Calu3 (cell line): ENCODE measurements at regions not wholly inside any gene's neighbourhood (a gene's known extent, or its start where the extent isn't known, plus 50 kb on each side); places are given as distances from the start of the nearest gene placed in this dataset.
"Not testable (repeated sequence)": the region's sequence is repeated elsewhere in the genome, so short reads cannot be mapped to it uniquely, and the experiment has no call there.

Experiments used
- BruUV-seq: library from RNA; stranded (reverse); fragments of 400-500 nt; replicated peaks from 2 replicates; lab custom pipeline; 2021; lab: Mats Ljungman, UMichigan
- CTCF ChIA-PET: fragments of 300-600 bp; sonication (Branson Sonifier 250); formaldehyde crosslinking; loops from one replicate; lab custom pipeline; 2022; ENCODE audit warnings: antibody characterized with exemption; lab: Charles Lee
- DNase-seq: peaks from one replicate; pipeline ENCODE4 v3.0.0; 2022
- H3K27ac Mint-ChIP-seq: one replicate; pipeline ENCODE4 v1.8.0; 2022; ENCODE audit warnings: mixed read lengths; ENCODE audit not compliant: unreplicated experiment
- H3K27me3 Mint-ChIP-seq: one replicate; pipeline ENCODE4 v1.8.0; 2022; ENCODE audit warnings: mixed read lengths; ENCODE audit not compliant: unreplicated experiment
- H3K36me3 Mint-ChIP-seq: one replicate; pipeline ENCODE4 v1.8.0; 2022; ENCODE audit warnings: mild to moderate bottlenecking, moderate library complexity, mixed read lengths; ENCODE audit not compliant: insufficient read depth, unreplicated experiment
- H3K4me1 Mint-ChIP-seq: one replicate; pipeline ENCODE4 v1.8.0; 2022; ENCODE audit warnings: mild to moderate bottlenecking, low read depth, mixed read lengths; ENCODE audit not compliant: unreplicated experiment
- H3K4me3 Mint-ChIP-seq: one replicate; pipeline ENCODE4 v1.8.0; 2022; ENCODE audit warnings: mild to moderate bottlenecking, low read depth, moderate library complexity, mixed read lengths; ENCODE audit not compliant: unreplicated experiment
- H3K9me3 Mint-ChIP-seq: one replicate; pipeline ENCODE4 v1.8.0; 2022; ENCODE audit warnings: low read depth, mixed read lengths; ENCODE audit not compliant: unreplicated experiment
- CTCF ChIP-seq: fragments of 200-600 bp; IDR thresholded peaks from one replicate; pipeline ENCODE4 v1.8.0; 2022; ENCODE audit warnings: antibody characterized with exemption; ENCODE audit not compliant: unreplicated experiment
- intact Hi-C: fragments of 100-400 bp; cut with micrococcal nuclease; formaldehyde crosslinking; loops from one replicate; pipeline ENCODE4 v1.10.0; 2022; ENCODE audit not compliant: unreplicated experiment

GRCh38 chr9:85863875-85864274 lies 77.1 kb upstream of the NAA35 start:
- CTCF ChIA-PET = no interaction called here
- no peaks in the 10 kb centered on the region for H3K36me3 Mint-ChIP-seq
- intact Hi-C loops = no loop called here
- peaks cover 12% of the 10 kb centered on the region for H3K4me1 Mint-ChIP-seq
- H3K4me3 Mint-ChIP-seq = no peak overlapping the region
- no peaks in the 10 kb centered on the region for H3K27me3 Mint-ChIP-seq
- no peak for TF ChIP-seq CTCF
- no peak overlapping the region for H3K27ac Mint-ChIP-seq
- no peaks in the 10 kb centered on the region for H3K9me3 Mint-ChIP-seq
- BruUV-seq = no TSS peak
- DNase-seq = no peak

GRCh38 chr9:85871008-85871407 lies 69.9 kb upstream of the NAA35 start:
- DNase-seq = no peak
- intact Hi-C loops = no loop called here
- CTCF ChIA-PET = no interaction called here
- no peak overlapping the region for H3K27ac Mint-ChIP-seq
- BruUV-seq = no TSS peak
- no peak for TF ChIP-seq CTCF
- no peaks in the 10 kb centered on the region for H3K9me3 Mint-ChIP-seq
- no peak overlapping the region for H3K4me3 Mint-ChIP-seq
- no peaks in the 10 kb centered on the region for H3K27me3 Mint-ChIP-seq
- no peaks in the 10 kb centered on the region for H3K36me3 Mint-ChIP-seq
- H3K4me1 Mint-ChIP-seq = no peaks in the 10 kb centered on the region

GRCh38 chr9:85871683-85872082 lies 69.3 kb upstream of the NAA35 start:
- H3K9me3 Mint-ChIP-seq, CTCF ChIA-PET, intact Hi-C loops, H3K27ac Mint-ChIP-seq, H3K36me3 Mint-ChIP-seq, DNase-seq, H3K4me3 Mint-ChIP-seq, BruUV-seq, H3K27me3 Mint-ChIP-seq, H3K4me1 Mint-ChIP-seq: not testable (repeated sequence)

GRCh38 chr9:85872463-85872862 lies 68.5 kb upstream of the NAA35 start:
- CTCF ChIA-PET = no interaction called here
- no peaks in the 10 kb centered on the region for H3K9me3 Mint-ChIP-seq
- no peaks in the 10 kb centered on the region for H3K27me3 Mint-ChIP-seq
- intact Hi-C loops = no loop called here
- no peak overlapping the region for H3K27ac Mint-ChIP-seq
- no peaks in the 10 kb centered on the region for H3K36me3 Mint-ChIP-seq
- no peak for TF ChIP-seq CTCF
- no peak overlapping the region for H3K4me3 Mint-ChIP-seq
- no peak for DNase-seq
- BruUV-seq = no TSS peak
- H3K4me1 Mint-ChIP-seq = no peaks in the 10 kb centered on the region

- H3K9me3 Mint-ChIP-seq = no peaks in the 10 kb centered on the region
- CTCF ChIA-PET = no interaction called here
- no TSS peak for BruUV-seq
These were observed 64.3 kb upstream of the NAA35 start for GRCh38 chr9:85876628-85877027.

GRCh38 chr9:85878872-85879597 lies 61.9 kb upstream of the NAA35 start:
- H3K36me3 Mint-ChIP-seq, BruUV-seq, H3K9me3 Mint-ChIP-seq, H3K4me1 Mint-ChIP-seq, H3K4me3 Mint-ChIP-seq, DNase-seq, H3K27ac Mint-ChIP-seq, intact Hi-C loops, CTCF ChIA-PET, H3K27me3 Mint-ChIP-seq: not testable (repeated sequence)

More at GRCh38 chr9:85876628-85877027, 64.3 kb upstream of the NAA35 start:
- H3K36me3 Mint-ChIP-seq = no peaks in the 10 kb centered on the region
- no peaks in the 10 kb centered on the region for H3K4me1 Mint-ChIP-seq
- H3K27me3 Mint-ChIP-seq = no peaks in the 10 kb centered on the region
- no peak overlapping the region for H3K27ac Mint-ChIP-seq
- intact Hi-C loops = no loop called here
- TF ChIP-seq CTCF = no peak
- no peak overlapping the region for H3K4me3 Mint-ChIP-seq
- no peak for DNase-seq

GRCh38 chr9:85880507-85880906 lies 60.4 kb upstream of the NAA35 start:
- intact Hi-C loops, H3K36me3 Mint-ChIP-seq, H3K27me3 Mint-ChIP-seq, CTCF ChIA-PET, DNase-seq, BruUV-seq, H3K27ac Mint-ChIP-seq, H3K4me3 Mint-ChIP-seq, H3K9me3 Mint-ChIP-seq, H3K4me1 Mint-ChIP-seq: not testable (repeated sequence)
